Kidney epithelial cell (primary cell): ENCODE measurements at regions not wholly inside any gene's neighbourhood (a gene's known extent, or its start where the extent isn't known, plus 50 kb on each side); places are given as distances from the start of the nearest gene placed in this dataset.
"Not testable (repeated sequence)": the region's sequence is repeated elsewhere in the genome, so short reads cannot be mapped to it uniquely, and the experiment has no call there.

Experiments used
- DNase-seq: peaks from one replicate; pipeline ENCODE4 v3.0.0-alpha.2; 2010; ENCODE audit warnings: low read depth
- H3K27me3 ChIP-seq: 2 replicates; pipeline ENCODE4 v1.6.0; 2011; ENCODE audit warnings: low read length; ENCODE audit not compliant: control insufficient read depth, insufficient read depth
- H3K36me3 ChIP-seq: 2 replicates; pipeline ENCODE4 v1.5.1; 2011; ENCODE audit warnings: low read length; ENCODE audit not compliant: control insufficient read depth, insufficient read depth
- H3K4me3 ChIP-seq: 2 replicates; pipeline ENCODE4 v1.5.1; 2011; ENCODE audit warnings: low read depth, mild to moderate bottlenecking, control low read depth, low read length
- TF ChIP-seq, protein P1 (sequence below): IDR thresholded peaks from 2 replicates; pipeline ENCODE4 v1.5.1; 2011; ENCODE audit warnings: mild to moderate bottlenecking, moderate library complexity, low read length, control low read depth, inconsistent platforms; ENCODE audit not compliant: insufficient read depth, poor library complexity, severe bottlenecking

DNA sequence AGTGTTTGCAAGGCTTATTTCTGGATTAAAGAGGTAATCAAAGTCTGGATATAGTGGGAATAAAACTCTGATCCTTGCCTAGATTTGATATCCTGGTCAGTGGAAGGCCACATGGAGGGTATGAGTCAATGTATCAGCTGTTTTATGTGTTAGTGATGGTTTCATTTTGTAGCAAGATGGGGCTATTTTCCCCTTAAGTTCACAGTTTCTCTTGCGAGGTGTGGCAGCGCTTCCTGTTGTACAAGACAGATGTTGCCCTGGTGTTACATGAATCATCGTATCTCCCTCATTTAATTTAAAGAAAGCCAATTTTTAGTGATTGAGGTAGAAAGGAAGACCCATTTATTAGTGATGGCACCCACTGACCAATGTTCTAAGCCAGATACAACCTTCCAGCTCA is 220.2 kb downstream of the DUSP10 start:
- TF ChIP-seq, protein P1, sequence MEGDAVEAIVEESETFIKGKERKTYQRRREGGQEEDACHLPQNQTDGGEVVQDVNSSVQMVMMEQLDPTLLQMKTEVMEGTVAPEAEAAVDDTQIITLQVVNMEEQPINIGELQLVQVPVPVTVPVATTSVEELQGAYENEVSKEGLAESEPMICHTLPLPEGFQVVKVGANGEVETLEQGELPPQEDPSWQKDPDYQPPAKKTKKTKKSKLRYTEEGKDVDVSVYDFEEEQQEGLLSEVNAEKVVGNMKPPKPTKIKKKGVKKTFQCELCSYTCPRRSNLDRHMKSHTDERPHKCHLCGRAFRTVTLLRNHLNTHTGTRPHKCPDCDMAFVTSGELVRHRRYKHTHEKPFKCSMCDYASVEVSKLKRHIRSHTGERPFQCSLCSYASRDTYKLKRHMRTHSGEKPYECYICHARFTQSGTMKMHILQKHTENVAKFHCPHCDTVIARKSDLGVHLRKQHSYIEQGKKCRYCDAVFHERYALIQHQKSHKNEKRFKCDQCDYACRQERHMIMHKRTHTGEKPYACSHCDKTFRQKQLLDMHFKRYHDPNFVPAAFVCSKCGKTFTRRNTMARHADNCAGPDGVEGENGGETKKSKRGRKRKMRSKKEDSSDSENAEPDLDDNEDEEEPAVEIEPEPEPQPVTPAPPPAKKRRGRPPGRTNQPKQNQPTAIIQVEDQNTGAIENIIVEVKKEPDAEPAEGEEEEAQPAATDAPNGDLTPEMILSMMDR = no peak
- no peak for DNase-seq
- Histone ChIP-seq H3K36me3 (no peaks in the 10 kb centered on the region), H3K27me3 (no peaks in the 10 kb centered on the region), H3K4me3 (no peak overlapping the region)

DNA sequence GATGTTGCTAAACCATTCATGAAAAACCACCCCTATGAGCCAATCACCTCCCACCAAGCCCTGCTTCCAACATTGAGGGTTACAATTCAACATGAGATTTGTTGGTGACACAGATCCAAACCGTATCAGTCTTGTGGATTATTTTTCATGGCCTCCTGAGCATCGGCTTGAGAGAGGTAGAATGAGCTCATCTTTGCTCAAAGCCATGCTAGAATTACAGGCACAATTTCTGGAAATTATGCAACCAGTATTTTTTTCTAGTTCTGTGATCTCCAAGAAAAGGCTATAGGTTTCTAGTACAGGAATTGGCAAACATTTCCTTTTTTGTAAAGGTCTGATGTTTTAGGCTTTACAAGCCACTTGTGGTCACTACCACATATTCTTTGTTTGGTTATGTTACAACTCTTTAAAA is 219.4 kb downstream of the DUSP10 start:
- Histone ChIP-seq H3K27me3 (no peaks in the 10 kb centered on the region), H3K36me3 (no peaks in the 10 kb centered on the region), H3K4me3 (no peak overlapping the region)
- DNase-seq = no peak
- TF ChIP-seq, protein P1 = no peak

DNA sequence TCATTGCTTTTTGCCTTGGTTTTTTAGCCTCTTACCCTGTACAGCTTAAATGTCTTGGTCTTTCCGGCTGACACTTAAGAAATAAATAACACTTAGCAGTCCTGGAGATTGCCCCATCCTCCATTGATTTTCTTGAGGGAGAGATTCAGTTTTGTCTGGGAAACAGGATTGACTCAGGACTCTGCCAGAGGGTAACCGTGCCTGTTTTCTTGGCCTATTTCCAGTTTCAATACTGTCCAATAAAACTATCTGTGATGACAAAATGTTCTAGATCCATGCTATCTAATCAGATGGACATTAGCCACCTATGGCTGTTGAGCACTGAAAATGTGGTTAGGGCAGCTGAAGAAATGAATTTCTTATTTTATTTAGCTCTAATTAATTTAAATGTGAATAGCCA is 216.1 kb downstream of the DUSP10 start:
- H3K4me3 ChIP-seq = no peak overlapping the region
- TF ChIP-seq, protein P1 = no peak
- DNase-seq = no peak
- H3K36me3 ChIP-seq = no peaks in the 10 kb centered on the region
- H3K27me3 ChIP-seq = no peaks in the 10 kb centered on the region

DNA sequence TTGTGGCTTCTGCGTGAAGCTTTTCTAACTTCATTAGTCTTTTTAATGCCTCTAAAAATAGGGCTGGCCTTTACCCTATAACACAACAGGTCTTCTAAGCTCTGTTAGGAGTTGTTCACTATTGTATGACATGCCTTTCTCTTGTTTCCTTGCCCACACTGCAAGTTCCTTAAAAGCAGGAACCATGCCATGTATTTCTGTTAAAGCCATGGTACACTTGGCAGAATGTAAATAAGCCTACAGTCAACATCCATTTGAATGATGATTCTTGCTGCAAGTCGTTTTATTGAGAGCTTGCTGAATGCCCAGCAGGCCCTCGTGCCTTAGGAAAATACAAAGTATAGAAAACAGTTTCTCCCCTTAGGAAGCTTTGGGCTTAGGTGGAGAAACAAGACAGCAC is 214.6 kb downstream of the DUSP10 start:
- TF ChIP-seq, protein P1 = no peak
- Histone ChIP-seq H3K27me3 (no peaks in the 10 kb centered on the region), H3K4me3 (no peak overlapping the region), H3K36me3 (no peaks in the 10 kb centered on the region)
- DNase-seq = no peak

DNA sequence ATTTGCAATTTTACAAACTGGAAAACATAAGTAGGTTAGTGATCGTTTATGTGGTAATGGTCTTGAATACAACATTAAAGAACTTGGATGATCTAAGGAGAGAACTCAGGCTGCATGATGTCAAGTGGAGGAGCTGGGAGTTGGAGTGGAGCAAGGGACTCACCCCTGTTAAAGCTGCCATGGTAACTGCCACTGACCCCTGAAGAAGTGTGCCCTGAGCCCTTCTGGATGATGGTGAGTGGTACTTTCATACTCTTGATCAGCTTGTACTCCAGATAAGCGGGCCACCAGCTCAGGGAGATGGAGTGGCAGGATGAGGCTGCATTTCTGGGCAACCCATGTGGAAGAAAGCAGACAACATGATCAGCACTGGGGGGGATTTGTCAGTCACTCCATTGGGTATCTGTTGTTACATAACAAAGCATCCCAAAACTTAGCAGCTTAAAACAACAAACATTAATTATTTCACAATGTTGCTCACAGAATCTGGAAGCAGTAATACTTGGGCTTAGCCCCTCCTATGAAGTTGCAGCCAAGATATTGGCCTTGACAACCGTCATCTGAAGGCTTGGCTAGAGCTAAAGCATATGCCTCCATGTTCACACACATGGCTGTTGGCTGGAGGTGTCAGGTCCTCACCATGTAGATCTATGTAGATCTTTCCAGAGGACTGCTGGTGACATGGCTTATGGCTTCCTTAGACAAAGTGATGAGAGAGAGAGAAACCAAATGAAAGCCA is 213.8 kb downstream of the DUSP10 start:
- H3K4me3 ChIP-seq = no peak overlapping the region
- no peak for DNase-seq
- H3K27me3 ChIP-seq = no peaks in the 10 kb centered on the region
- H3K36me3 ChIP-seq = no peaks in the 10 kb centered on the region
- TF ChIP-seq, protein P1 = no peak

DNA sequence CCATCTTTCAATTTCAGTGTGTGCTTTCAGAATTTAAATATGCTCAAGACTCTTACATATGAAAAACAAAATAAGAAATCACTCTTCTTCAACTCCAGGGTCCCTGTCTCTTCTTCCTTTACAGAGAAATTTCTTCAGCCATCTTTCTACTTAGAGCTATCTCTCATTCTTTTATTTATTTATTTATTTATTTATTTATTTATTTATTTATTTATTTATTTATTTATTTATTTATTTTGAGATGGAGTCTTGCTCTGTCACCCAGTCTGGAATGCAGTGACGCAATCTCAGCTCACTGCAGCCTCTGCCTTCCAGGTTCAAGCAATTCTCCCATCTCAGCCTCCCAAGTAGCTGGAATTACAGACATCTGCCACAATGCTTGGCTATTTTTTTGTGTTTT is 211.7 kb downstream of the DUSP10 start:
- H3K36me3 ChIP-seq, DNase-seq, H3K4me3 ChIP-seq, H3K27me3 ChIP-seq: not testable (repeated sequence)
